22Rv1 (cell line): ENCODE measurements at regions not wholly inside any gene's neighbourhood (a gene's known extent, or its start where the extent isn't known, plus 50 kb on each side); places are given as distances from the start of the nearest gene placed in this dataset.

Experiments used
- ZFX ChIP-seq: fragments of 450-650 bp; IDR thresholded peaks from 2 replicates; pipeline ENCODE4 v1.6.1; 2017; ENCODE audit warnings: antibody characterized with exemption, borderline replicate concordance
- TF ChIP-seq, protein P1 (sequence below): fragments of 450-650 bp; IDR thresholded peaks from 2 replicates; pipeline ENCODE4 v1.5.1; 2017; ENCODE audit warnings: mild to moderate bottlenecking

DNA sequence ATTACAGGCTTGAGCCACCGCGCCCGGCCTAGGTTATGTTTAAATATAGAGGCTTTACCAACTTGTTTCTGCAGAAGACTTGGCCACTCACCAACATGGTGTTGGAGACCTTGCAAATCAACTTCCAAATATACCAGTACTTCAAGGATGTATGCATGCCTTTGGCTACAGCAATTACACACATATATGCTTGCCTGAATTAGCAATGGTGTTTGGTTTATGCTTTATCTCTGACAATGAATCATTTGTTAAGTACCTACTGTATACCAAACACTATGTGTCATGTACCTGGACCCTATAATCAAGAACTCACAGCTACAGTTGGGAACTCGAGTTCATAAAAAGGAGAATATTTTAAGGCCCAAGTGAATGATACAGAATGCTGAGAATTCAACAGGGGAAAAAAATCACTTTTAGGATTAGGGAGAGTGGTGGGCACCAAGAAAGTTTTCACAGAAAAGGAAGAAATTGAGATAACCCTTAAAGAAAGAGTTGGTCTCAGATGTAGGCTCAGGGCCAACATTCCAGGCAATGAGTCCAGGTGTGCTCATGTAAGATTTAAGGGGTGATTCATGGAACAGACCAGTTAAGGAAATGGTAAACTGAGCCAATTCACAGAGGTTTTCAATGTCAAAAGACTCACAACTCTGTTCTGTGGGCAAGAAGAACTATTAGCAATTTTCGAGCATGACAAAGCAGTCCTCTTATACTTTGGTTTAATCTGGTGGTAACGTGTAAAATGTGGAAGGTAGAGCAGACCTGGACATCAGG lies 98.9 kb downstream of the BCOR start:
- TF ChIP-seq ZFX: no peak
- TF ChIP-seq, protein P1, sequence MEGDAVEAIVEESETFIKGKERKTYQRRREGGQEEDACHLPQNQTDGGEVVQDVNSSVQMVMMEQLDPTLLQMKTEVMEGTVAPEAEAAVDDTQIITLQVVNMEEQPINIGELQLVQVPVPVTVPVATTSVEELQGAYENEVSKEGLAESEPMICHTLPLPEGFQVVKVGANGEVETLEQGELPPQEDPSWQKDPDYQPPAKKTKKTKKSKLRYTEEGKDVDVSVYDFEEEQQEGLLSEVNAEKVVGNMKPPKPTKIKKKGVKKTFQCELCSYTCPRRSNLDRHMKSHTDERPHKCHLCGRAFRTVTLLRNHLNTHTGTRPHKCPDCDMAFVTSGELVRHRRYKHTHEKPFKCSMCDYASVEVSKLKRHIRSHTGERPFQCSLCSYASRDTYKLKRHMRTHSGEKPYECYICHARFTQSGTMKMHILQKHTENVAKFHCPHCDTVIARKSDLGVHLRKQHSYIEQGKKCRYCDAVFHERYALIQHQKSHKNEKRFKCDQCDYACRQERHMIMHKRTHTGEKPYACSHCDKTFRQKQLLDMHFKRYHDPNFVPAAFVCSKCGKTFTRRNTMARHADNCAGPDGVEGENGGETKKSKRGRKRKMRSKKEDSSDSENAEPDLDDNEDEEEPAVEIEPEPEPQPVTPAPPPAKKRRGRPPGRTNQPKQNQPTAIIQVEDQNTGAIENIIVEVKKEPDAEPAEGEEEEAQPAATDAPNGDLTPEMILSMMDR: no peak
